H1 (cell line): ENCODE measurements at regions not wholly inside any gene's neighbourhood (a gene's known extent, or its start where the extent isn't known, plus 50 kb on each side); places are given as distances from the start of the nearest gene placed in this dataset.
"Not testable (repeated sequence)": the region's sequence is repeated elsewhere in the genome, so short reads cannot be mapped to it uniquely, and the experiment has no call there.

Source experiments
- EZH2 ChIP-seq: fragments of 200-600 bp; sonication (generic); IDR thresholded peaks from 2 replicates; pipeline ENCODE4 v1.7.1; 2012; ENCODE audit warnings: low read depth, mild to moderate bottlenecking, moderate library complexity, low read length, inconsistent platforms; ENCODE audit not compliant: severe bottlenecking
- JUND ChIP-seq: IDR thresholded peaks from 2 replicates; pipeline ENCODE4 v1.6.1; 2011; ENCODE audit warnings: mild to moderate bottlenecking, improper control_type of control experiment, low read length

GRCh38 chr3:3962867-3963266 is 163.6 kb downstream of the LRRN1 start:
- TF ChIP-seq JUND, EZH2: not testable (repeated sequence)
